ENCODE measurements at regions not wholly inside any gene's neighbourhood (a gene's known extent, or its start where the extent isn't known, plus 50 kb on each side); places are given as distances from the start of the nearest gene placed in this dataset.

- no peak for DNase-seq (ENCODE audit: low spot score)
- H3K4me3 ChIP-seq: no peak overlapping the region
- no peak for TF ChIP-seq CTCF (IDR thresholded peaks at IDR 0.05)
- H3K27ac ChIP-seq: no peak overlapping the region
These were observed 1095.7 kb upstream of the CNTNAP5 start for GRCh38 chr2:122929347-122929746.

DNA sequence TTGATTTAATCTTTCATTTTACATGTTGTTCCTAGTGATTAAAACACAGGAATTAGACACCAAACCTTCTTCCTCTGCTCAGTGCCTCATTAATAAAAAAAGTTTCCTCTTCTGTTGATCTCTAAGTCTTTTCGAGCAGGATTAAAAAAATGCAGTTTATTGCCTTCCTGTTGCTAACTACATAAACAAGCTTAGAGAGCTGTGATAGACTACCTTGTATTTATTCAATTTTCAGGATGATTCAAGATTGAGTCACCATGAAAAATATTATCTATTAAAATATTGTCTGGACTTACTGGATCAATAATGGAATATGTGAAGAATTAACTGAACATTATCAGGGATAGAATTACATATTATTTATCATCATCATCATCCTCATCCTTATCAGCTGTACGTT lies 1089.6 kb upstream of the CNTNAP5 start:
- DNase-seq (ENCODE audit: low spot score): no peak
- Histone ChIP-seq H3K27ac (no peak overlapping the region), H3K4me3 (no peak overlapping the region)
- no peak for TF ChIP-seq CTCF (IDR thresholded peaks at IDR 0.05)

GRCh38 chr2:122939796-122940195 lies 1085.3 kb upstream of the CNTNAP5 start:
- Histone ChIP-seq H3K27ac (no peak overlapping the region), H3K4me3 (no peak overlapping the region)
- no peak for DNase-seq (ENCODE audit: low spot score)
- TF ChIP-seq CTCF (IDR thresholded peaks at IDR 0.05): no peak

- no peak overlapping the region for H3K4me3 ChIP-seq
- H3K27ac ChIP-seq: no peak overlapping the region
- no peak for TF ChIP-seq CTCF (IDR thresholded peaks at IDR 0.05)
- no peak for DNase-seq (ENCODE audit: low spot score)
These were observed 1075.6 kb upstream of the CNTNAP5 start for GRCh38 chr2:122949523-122949922.

DNA sequence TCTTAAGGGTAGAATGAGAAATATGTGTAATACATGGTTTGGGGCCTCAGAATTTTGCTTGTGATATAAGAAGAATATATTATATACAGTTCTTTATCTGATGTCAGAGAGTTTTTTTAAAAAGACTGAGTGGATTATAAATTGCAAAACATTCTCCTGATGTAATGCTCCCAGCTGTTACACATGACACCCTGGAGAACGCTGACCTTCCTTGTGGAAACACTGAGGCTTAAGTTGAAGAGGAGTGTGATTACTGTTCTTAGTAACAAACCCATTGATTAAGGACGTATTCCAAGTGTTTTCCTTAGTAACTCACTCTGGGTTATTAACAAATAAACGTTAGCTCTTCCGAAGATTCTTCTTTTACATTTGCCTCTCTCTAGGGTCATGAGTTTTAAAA lies 1069.3 kb upstream of the CNTNAP5 start:
- DNase-seq (ENCODE audit: low spot score): no peak
- Histone ChIP-seq H3K4me3 (no peak overlapping the region), H3K27ac (no peak overlapping the region)
- no peak for TF ChIP-seq CTCF (IDR thresholded peaks at IDR 0.05)

DNA sequence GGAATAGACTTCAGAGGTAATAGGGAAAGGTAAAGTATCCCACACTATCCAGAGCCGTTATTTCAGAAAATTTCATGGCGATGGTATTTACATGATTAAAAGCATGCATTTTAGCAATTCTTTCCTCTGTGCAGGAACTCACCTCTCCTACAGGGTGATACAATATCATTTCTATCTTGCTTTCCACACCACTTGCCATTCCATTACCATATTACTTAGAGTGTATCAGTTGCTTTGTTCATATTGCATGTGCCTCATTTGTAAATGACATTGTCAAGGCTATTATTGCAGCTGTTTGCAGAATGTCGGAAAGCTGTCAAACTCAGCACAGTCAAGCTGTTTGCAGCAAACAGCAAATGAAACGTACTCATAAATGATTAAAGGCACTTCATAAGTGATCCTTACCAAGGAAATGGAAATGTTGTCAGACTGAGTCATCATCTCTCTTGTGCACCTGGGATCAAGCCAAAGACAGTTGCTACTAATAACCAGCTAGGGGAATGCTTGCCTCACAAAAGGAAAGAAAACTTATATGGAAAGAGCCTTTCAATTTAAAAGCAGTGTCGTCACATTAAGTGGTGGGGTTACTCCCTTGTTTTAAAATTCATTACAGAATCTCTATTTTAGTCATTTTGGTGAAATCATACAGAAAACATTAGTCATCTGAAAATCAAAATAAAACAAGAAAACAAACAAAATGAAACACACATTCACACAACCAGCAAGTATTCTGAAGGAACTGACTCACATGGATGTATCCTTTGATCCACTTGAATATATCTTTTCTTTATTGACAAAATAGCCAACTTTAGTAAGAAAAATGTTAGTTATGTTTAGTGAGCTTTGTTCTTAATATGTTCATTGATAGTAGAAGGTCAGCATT lies 1064.1 kb upstream of the CNTNAP5 start:
- TF ChIP-seq CTCF (IDR thresholded peaks at IDR 0.05): no peak
- Histone ChIP-seq H3K4me3 (no peak overlapping the region), H3K27ac (no peak overlapping the region)
- DNase-seq (ENCODE audit: low spot score): no peak

DNA sequence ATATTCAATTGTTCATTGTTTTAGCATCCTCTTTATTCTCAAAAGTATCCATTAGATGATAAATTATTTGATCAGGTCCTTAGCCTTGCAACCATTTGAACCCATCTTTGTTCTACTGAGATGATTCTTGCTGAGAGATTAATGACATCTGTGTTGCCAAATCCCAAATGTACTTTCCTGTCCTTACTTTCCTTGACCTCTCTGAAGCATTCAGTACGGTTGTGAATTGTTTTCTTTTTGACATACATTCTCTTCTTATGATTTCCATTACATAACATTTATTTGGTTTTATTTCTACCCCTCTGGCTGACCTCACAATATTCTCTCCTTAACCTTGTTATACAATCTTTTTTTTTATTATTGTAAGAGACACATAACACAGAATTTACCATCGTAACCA lies 1058.6 kb upstream of the CNTNAP5 start:
- TF ChIP-seq CTCF (IDR thresholded peaks at IDR 0.05): no peak
- Histone ChIP-seq H3K27ac (no peak overlapping the region), H3K4me3 (no peak overlapping the region)
- DNase-seq (ENCODE audit: low spot score): no peak
